HCT116 (cell line): ENCODE measurements at regions not wholly inside any gene's neighbourhood (a gene's known extent, or its start where the extent isn't known, plus 50 kb on each side); places are given as distances from the start of the nearest gene placed in this dataset.

Source experiments
- ATAC-seq: fragments of 200-7000 bp; cut with Tn5 transposase; 2 replicates; pipeline ENCODE4 v1.9.1; 2020; ENCODE audit warnings: mild to moderate bottlenecking, moderate library complexity
- BruUV-seq: library from RNA; stranded (reverse); fragments of 400-500 nt; replicated peaks from 2 replicates; lab custom pipeline; 2021; lab: Mats Ljungman, UMichigan
- CTCF ChIA-PET: fragments of 300-600 bp; sonication (Branson Sonifier 250); formaldehyde crosslinking; loops from one replicate; lab custom pipeline; 2021; ENCODE audit warnings: antibody characterized with exemption; lab: Charles Lee
- POLR2A ChIA-PET: fragments of 300-600, 350-600 bp; sonication (Branson Sonifier 250); formaldehyde crosslinking; loops from one replicate; lab custom pipeline; 2021; ENCODE audit warnings: antibody characterized with exemption; lab: Charles Lee
- RAD21 ChIA-PET, 2 experiments: fragments of 300-600 bp; sonication (Branson Sonifier 250); formaldehyde crosslinking; loops; one replicate each; lab custom pipeline; 2023; ENCODE audit warnings: low total read pairs in 2 of 2; ENCODE audit not compliant: uncharacterized antibody in 2 of 2, unreplicated experiment in 2 of 2, low non-redundant PET in 1 of 2; lab: Charles Lee
- DNase-seq: peaks from one replicate; pipeline ENCODE4 v3.0.0-alpha.2; 2010; ENCODE audit warnings: low read depth, low spot score
- H2AFZ ChIP-seq: fragments of 200-600 bp; shearing (Covaris generic), sonication (generic); 2 replicates; pipeline ENCODE4 v1.6.1; 2017; ENCODE audit warnings: low read depth, mixed run types, mixed read lengths, antibody characterized with exemption, low read length; ENCODE audit not compliant: poor library complexity, severe bottlenecking
- H3K27ac ChIP-seq: 2 replicates; pipeline ENCODE4 v1.5.1; 2012; ENCODE audit warnings: low read depth, low read length
- H3K27me3 ChIP-seq: fragments of 200-600 bp; sonication (generic); 2 replicates; pipeline ENCODE4 v1.6.1; 2016; ENCODE audit warnings: mixed run types, low read length, mixed read lengths; ENCODE audit not compliant: insufficient read depth
- H3K36me3 ChIP-seq, 2 experiments: fragments of 200-500 bp in 1 of 2; fragments of 200-600 bp in 1 of 2; sonication (Bioruptor generic) in 1 of 2; sonication (generic) in 1 of 2; 2 replicates each; pipeline versions ENCODE4 v1.5.1 to v1.6.1; 2014 to 2016; ENCODE audit warnings: low read length in 2 of 2, inconsistent platforms in 1 of 2, mixed read lengths in 1 of 2, mixed run types in 1 of 2; ENCODE audit not compliant: insufficient read depth in 2 of 2, control insufficient read depth in 1 of 2
- H3K4me1 ChIP-seq, 2 experiments: fragments of 200-600 bp in 1 of 2; sonication (generic) in 1 of 2; 2 replicates each; pipeline versions ENCODE4 v1.5.1 to v1.6.1; 2012 to 2017; ENCODE audit warnings: low read length in 2 of 2, inconsistent platforms in 1 of 2, mild to moderate bottlenecking in 1 of 2, mixed read lengths in 1 of 2, mixed run types in 1 of 2, moderate library complexity in 1 of 2; ENCODE audit not compliant: insufficient read depth in 2 of 2, control insufficient read depth in 1 of 2
- H3K4me2 ChIP-seq: fragments of 200-600 bp; sonication (generic); 2 replicates; pipeline ENCODE4 v1.6.1; 2017; ENCODE audit warnings: mixed run types, low read length, mixed read lengths
- H3K4me3 ChIP-seq, 2 experiments: fragments of 200-600 bp in 1 of 2; sonication (generic) in 1 of 2; replicated peaks in 1 of 2; 2 replicates each; pipeline ENCODE4 v1.5.1; 2011 to 2016; ENCODE audit warnings: low read length in 2 of 2, control low read depth in 1 of 2, low read depth in 1 of 2, mild to moderate bottlenecking in 1 of 2, mixed read lengths in 1 of 2, mixed run types in 1 of 2
- H3K79me2 ChIP-seq: fragments of 200-600 bp; sonication (generic); 2 replicates; pipeline ENCODE4 v1.6.1; 2017; ENCODE audit warnings: mild to moderate bottlenecking, mixed run types, low read length, moderate library complexity, mixed read lengths; ENCODE audit not compliant: insufficient read depth
- H3K9ac ChIP-seq: fragments of 200-600 bp; sonication (generic); 2 replicates; pipeline ENCODE4 v1.6.1; 2016; ENCODE audit warnings: low read length, mixed read lengths
- H3K9me2 ChIP-seq: fragments of 200-600 bp; sonication (generic), shearing (Covaris generic); 2 replicates; pipeline ENCODE4 v1.6.1; 2017; ENCODE audit warnings: mixed run types, mild to moderate bottlenecking, moderate library complexity; ENCODE audit not compliant: insufficient read depth
- H3K9me3 ChIP-seq, 2 experiments: fragments of 200-500 bp in 1 of 2; fragments of 200-600 bp in 1 of 2; sonication (Bioruptor generic) in 1 of 2; sonication (generic) in 1 of 2; 2 replicates each; pipeline ENCODE4 v1.6.1; 2014 to 2017; ENCODE audit warnings: low read length in 2 of 2, mixed read lengths in 2 of 2, inconsistent platforms in 1 of 2, low read depth in 1 of 2, mild to moderate bottlenecking in 1 of 2, mixed run types in 1 of 2, moderate library complexity in 1 of 2; ENCODE audit not compliant: control insufficient read depth in 1 of 2, insufficient read depth in 1 of 2
- H4K20me1 ChIP-seq: fragments of 200-600 bp; sonication (generic), shearing (Covaris generic); 2 replicates; pipeline ENCODE4 v1.6.1; 2017; ENCODE audit warnings: mixed run types, mild to moderate bottlenecking, moderate library complexity; ENCODE audit not compliant: insufficient read depth
- CBX3 ChIP-seq: IDR thresholded peaks from 2 replicates; pipeline ENCODE4 v1.6.1; 2012; ENCODE audit warnings: low read depth
- EGR1 ChIP-seq: IDR thresholded peaks from 2 replicates; pipeline ENCODE4 v1.6.1; 2012; ENCODE audit warnings: low read depth
- ELF1 ChIP-seq: IDR thresholded peaks from 2 replicates; pipeline ENCODE4 v1.6.1; 2012; ENCODE audit warnings: low read depth, borderline replicate concordance
- EZH2phosphoT487 ChIP-seq: fragments of 200-600 bp; IDR thresholded peaks from 2 replicates; pipeline ENCODE4 v1.6.1; 2018; ENCODE audit warnings: antibody characterized with exemption, borderline replicate concordance
- FOSL1 ChIP-seq: IDR thresholded peaks from 2 replicates; pipeline ENCODE4 v1.6.1; 2012; ENCODE audit warnings: low read depth
- JUND ChIP-seq: IDR thresholded peaks from 2 replicates; pipeline ENCODE4 v1.6.1; 2012
- MAX ChIP-seq: IDR thresholded peaks from 2 replicates; pipeline ENCODE4 v1.6.1; 2012
- POLR2A ChIP-seq: IDR thresholded peaks from 2 replicates; pipeline ENCODE4 v1.7.0; 2011; ENCODE audit warnings: borderline replicate concordance; ENCODE audit not compliant: insufficient read depth, insufficient read length; ENCODE audit errors: extremely low read depth
- POLR2AphosphoS5 ChIP-seq: IDR thresholded peaks from 2 replicates; pipeline ENCODE4 v1.6.1; 2011; ENCODE audit warnings: mild to moderate bottlenecking, low read depth, low read length, moderate library complexity
- REST ChIP-seq: IDR thresholded peaks from 2 replicates; pipeline ENCODE4 v1.6.1; 2012; ENCODE audit warnings: low read depth
- SP1 ChIP-seq: IDR thresholded peaks from 2 replicates; pipeline ENCODE4 v1.6.1; 2012; ENCODE audit warnings: low read depth
- SRF ChIP-seq: IDR thresholded peaks from 2 replicates; pipeline ENCODE4 v1.6.1; 2012; ENCODE audit warnings: low read depth
- ZFX ChIP-seq: fragments of 450-650 bp; IDR thresholded peaks from 2 replicates; pipeline ENCODE4 v1.6.1; 2017
- ZNF274 ChIP-seq: fragments of 200-500 bp; sonication (Bioruptor generic); IDR thresholded peaks from 2 replicates; pipeline ENCODE4 v1.6.1; 2014; ENCODE audit warnings: mild to moderate bottlenecking, low read depth, low read length, inconsistent platforms
- intact Hi-C: fragments of 100-400 bp; cut with micrococcal nuclease; formaldehyde crosslinking; loops from 2 replicates; pipeline ENCODE4 v1.10.0; 2022
- TF ChIP-seq, protein P1 (sequence below): IDR thresholded peaks from 2 replicates; pipeline ENCODE4 v1.6.1; 2011; ENCODE audit warnings: mild to moderate bottlenecking, low read length, moderate library complexity; ENCODE audit not compliant: insufficient replicate concordance; ENCODE audit errors: extremely low read depth

DNA sequence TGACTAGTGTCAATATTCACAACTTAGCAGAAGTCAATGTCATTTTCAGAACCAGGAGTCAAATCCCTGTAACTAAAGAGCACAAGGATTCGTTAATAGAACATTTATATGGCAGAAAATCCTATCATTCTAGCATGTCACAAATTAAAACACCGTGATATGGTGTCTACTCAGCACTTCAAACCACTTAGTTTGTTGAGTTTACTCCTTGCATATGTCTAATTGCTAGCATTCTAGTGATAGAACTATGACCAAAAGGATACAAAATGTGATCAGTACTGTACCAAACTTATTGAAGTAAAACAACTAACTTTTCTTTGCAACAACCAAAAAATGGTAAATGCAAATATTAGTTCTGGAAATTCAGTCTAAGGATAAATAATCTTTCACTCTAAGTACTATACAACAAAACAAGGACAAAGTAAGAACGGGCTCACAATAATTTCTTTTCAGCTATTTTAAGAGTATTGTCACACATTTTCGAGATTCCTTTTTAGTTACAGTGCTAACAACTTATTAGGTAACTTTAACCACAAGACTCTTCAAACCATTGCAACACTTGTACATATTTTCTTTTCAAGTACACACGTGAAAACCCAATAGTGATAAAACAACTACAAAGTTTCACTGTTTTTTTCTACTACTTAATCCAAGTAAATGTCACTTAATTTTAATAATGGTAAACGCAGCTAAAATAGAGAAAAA is 845.2 kb upstream of the CDH10 start:
- Histone ChIP-seq H4K20me1 (no peaks in the 10 kb centered on the region), H3K4me3 (no peak overlapping the region), H3K27me3 (no peaks in the 10 kb centered on the region), H2AFZ (no peak overlapping the region), H3K9ac (no peak overlapping the region), H3K9me3 (peaks cover 4 to 14% of the 10 kb centered on the region in 2 experiments; a peak in 2 of 4 replicates), H3K36me3 (no peaks in the 10 kb centered on the region), H3K4me2 (no peak overlapping the region), H3K4me1 (no peaks in the 10 kb centered on the region), H3K79me2 (no peaks in the 10 kb centered on the region), H3K9me2 (no peaks in the 10 kb centered on the region), H3K27ac (no peak overlapping the region)
- intact Hi-C loops: no loop called here
- CTCF ChIA-PET: no interaction called here
- no TSS peak for BruUV-seq
- ATAC-seq (no peak), DNase-seq (no peak)
- POLR2A ChIA-PET: no interaction called here
- RAD21 ChIA-PET: no interaction called here
- no peak for TF ChIP-seq EZH2phosphoT487
- TF ChIP-seq CBX3: no peak
- no peak for TF ChIP-seq ELF1

DNA sequence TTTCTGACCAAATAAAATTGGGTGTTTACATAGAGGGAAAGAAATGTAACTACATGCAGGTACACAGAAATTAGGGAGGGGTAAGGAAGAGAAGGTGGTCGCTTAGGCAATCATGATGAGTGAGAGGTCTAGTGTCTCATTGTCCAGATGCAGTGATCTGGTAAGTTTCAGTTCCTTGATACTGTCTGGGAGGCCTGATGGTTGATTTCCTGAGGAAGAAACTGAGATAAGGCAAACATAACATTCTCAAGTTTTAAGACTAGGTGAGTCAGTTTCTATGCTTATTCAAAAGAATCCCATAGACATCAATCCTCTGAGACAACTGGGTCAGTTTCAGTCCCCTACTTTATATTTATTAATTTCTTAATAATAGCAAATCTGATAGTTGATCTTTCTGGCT is 843.3 kb upstream of the CDH10 start:
- ChIA-PET CTCF (no interaction called here), POLR2A (no interaction called here), RAD21 (no interaction called here)
- Histone ChIP-seq H4K20me1 (no peaks in the 10 kb centered on the region), H3K4me1 (no peaks in the 10 kb centered on the region), H3K36me3 (no peaks in the 10 kb centered on the region), H3K27me3 (no peaks in the 10 kb centered on the region), H3K9ac (no peak overlapping the region), H3K4me3 (no peak overlapping the region), H3K4me2 (no peak overlapping the region), H3K9me2 (no peaks in the 10 kb centered on the region), H3K27ac (no peak overlapping the region), H3K79me2 (no peaks in the 10 kb centered on the region), H3K9me3 (peaks cover 4 to 17% of the 10 kb centered on the region in 2 experiments; a peak in 2 of 4 replicates), H2AFZ (no peak overlapping the region)
- DNase-seq (no peak), ATAC-seq (no peak)
- intact Hi-C loops: no loop called here
- no TSS peak for BruUV-seq
- TF ChIP-seq, protein P1, sequence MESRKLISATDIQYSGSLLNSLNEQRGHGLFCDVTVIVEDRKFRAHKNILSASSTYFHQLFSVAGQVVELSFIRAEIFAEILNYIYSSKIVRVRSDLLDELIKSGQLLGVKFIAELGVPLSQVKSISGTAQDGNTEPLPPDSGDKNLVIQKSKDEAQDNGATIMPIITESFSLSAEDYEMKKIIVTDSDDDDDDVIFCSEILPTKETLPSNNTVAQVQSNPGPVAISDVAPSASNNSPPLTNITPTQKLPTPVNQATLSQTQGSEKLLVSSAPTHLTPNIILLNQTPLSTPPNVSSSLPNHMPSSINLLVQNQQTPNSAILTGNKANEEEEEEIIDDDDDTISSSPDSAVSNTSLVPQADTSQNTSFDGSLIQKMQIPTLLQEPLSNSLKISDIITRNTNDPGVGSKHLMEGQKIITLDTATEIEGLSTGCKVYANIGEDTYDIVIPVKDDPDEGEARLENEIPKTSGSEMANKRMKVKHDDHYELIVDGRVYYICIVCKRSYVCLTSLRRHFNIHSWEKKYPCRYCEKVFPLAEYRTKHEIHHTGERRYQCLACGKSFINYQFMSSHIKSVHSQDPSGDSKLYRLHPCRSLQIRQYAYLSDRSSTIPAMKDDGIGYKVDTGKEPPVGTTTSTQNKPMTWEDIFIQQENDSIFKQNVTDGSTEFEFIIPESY: no peak
- TF ChIP-seq ZFX (no peak), REST (no peak), SP1 (no peak), MAX (no peak), EGR1 (no peak), ZNF274 (no peak), ELF1 (no peak), FOSL1 (no peak), CBX3 (no peak), SRF (no peak), POLR2AphosphoS5 (no peak), JUND (no peak), POLR2A (no peak)
